AG04450 (cell line): ENCODE measurements at regions not wholly inside any gene's neighbourhood (a gene's known extent, or its start where the extent isn't known, plus 50 kb on each side); places are given as distances from the start of the nearest gene placed in this dataset.

Experiments used
- CTCF ChIA-PET: fragments of 300-600, 350-600 bp; formaldehyde crosslinking; extraction: SDS; loops from one replicate; lab custom pipeline; 2022; ENCODE audit warnings: antibody characterized with exemption, inconsistent platforms; lab: Charles Lee
- POLR2A ChIA-PET: fragments of 350-600 bp; formaldehyde crosslinking; extraction: SDS; loops from one replicate; lab custom pipeline; 2021; ENCODE audit warnings: antibody characterized with exemption, inconsistent platforms; lab: Yijun Ruan, JAX
- DNase-seq: peaks from one replicate; pipeline ENCODE4 v3.0.0-alpha.2; 2011; ENCODE audit warnings: low read depth, low spot score
- H3K27ac ChIP-seq: one replicate; pipeline ENCODE4 v1.5.1; 2012; ENCODE audit warnings: low read depth, low read length, control low read depth
- H3K27me3 ChIP-seq: one replicate; pipeline ENCODE4 v1.6.0; 2012; ENCODE audit warnings: low read length; ENCODE audit not compliant: control insufficient read depth, insufficient read depth
- H3K4me3 ChIP-seq: 2 replicates; pipeline ENCODE4 v1.5.1; 2011; ENCODE audit warnings: mild to moderate bottlenecking, low read depth, low read length, control low read depth
- H3K9me3 ChIP-seq: 2 replicates; pipeline ENCODE4 v1.5.1; 2012; ENCODE audit warnings: low read length; ENCODE audit not compliant: control insufficient read depth, insufficient read depth
- TF ChIP-seq, protein P1 (sequence below): IDR thresholded peaks from 2 replicates; pipeline ENCODE4 v1.5.1; 2011; ENCODE audit warnings: low read depth, low read length, control low read depth, inconsistent platforms

DNA sequence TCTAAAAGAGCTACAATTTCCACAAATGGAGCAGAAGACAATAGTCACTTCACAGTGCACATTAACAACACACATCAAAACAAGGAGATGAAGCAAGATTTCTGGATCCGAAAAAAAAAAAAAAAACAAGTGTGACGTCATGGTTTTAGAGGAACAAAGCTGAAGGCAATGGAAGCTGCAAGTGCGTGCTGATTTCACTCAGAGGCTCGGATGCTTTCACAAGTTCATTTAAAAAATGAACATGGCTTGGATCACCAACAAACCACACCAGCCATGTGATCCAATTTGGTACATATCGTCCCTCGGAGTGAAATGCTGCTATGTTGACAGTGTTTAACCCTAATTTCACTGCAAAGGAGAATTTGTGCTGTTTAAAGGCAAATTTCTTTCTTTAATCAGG lies 337.0 kb upstream of the PRKCQ start:
- ChIA-PET POLR2A (no interaction called here), CTCF (interaction anchor here (0.6 kb wide), 1 partner anchor 43 kb away, joined by 4 read pairs; no protein-coding TSS in a partner anchor)
- Histone ChIP-seq H3K27ac (no peak overlapping the region), H3K4me3 (no peak overlapping the region), H3K9me3 (no peaks in the 10 kb centered on the region), H3K27me3 (peaks cover 7% of the 10 kb centered on the region)
- no peak for DNase-seq
- TF ChIP-seq, protein P1, sequence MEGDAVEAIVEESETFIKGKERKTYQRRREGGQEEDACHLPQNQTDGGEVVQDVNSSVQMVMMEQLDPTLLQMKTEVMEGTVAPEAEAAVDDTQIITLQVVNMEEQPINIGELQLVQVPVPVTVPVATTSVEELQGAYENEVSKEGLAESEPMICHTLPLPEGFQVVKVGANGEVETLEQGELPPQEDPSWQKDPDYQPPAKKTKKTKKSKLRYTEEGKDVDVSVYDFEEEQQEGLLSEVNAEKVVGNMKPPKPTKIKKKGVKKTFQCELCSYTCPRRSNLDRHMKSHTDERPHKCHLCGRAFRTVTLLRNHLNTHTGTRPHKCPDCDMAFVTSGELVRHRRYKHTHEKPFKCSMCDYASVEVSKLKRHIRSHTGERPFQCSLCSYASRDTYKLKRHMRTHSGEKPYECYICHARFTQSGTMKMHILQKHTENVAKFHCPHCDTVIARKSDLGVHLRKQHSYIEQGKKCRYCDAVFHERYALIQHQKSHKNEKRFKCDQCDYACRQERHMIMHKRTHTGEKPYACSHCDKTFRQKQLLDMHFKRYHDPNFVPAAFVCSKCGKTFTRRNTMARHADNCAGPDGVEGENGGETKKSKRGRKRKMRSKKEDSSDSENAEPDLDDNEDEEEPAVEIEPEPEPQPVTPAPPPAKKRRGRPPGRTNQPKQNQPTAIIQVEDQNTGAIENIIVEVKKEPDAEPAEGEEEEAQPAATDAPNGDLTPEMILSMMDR = no peak

DNA sequence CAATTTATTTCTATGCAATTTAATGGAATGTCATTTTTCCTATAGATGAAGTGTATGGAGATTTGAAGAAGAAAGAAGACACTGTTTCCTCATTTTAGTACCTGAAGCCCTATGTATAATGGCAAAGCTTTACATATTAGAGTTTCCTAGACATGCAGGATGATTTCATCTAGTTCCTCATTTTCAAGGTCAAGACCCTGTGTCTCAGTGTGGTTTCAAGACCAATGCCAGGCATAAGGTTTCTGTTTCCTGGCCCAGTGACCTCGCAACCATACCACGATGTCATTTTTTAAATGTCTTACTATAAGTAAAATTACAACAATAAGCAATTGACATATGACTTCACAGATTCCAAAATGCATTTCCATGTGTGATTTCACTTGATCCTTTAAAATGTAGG lies 336.5 kb upstream of the PRKCQ start:
- no peak overlapping the region for H3K27ac ChIP-seq
- TF ChIP-seq, protein P1 = no peak
- ChIA-PET POLR2A (no interaction called here), CTCF (interaction anchor here (0.6 kb wide), 1 partner anchor 42 kb away, joined by 4 read pairs; no protein-coding TSS in a partner anchor)
- DNase-seq = no peak
- H3K9me3 ChIP-seq = no peaks in the 10 kb centered on the region
- H3K4me3 ChIP-seq = no peak overlapping the region
- H3K27me3 ChIP-seq = peaks cover 7% of the 10 kb centered on the region

DNA sequence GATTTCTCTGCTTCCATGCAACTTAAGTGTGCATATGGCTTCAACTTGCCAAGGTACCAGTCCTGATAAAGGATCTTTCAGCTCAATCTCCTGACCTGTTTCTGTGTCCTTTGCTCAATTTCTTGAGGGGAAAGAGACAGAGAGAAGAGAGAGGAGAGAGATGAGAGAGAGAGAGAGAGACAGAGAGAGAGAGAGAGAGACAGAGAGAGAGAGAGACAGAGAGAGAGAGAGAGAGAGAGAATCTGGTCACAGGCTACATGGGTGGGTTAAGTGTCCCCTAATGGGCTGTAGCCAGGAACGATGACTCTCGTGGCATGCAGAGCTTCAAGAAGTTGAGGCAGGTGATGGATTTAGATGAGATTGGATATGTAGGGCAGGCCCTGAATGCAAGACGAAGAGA lies 335.2 kb upstream of the PRKCQ start:
- ChIA-PET CTCF (no interaction called here), POLR2A (no interaction called here)
- DNase-seq = no peak
- H3K4me3 ChIP-seq = no peak overlapping the region
- peaks cover 7% of the 10 kb centered on the region for H3K27me3 ChIP-seq
- no peaks in the 10 kb centered on the region for H3K9me3 ChIP-seq
- no peak overlapping the region for H3K27ac ChIP-seq
- TF ChIP-seq, protein P1 = no peak

DNA sequence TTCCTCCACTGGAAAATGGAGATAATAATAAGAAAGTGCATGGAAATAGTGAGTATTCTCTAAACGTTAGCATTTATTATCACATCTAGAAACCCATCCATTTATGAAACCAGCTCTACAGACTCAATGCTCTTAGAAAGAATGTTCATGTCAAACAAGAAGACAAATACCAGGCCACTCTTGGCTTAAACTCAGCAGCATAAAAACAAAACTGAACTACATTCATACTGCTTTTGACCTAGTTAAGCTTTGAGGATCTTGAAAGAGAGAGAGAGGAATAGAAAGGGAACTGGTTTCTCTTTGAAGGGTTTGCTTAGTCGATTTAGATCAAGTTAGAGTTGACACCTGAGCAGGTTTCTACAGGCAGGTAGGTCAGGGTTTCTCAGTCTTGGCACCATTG lies 332.9 kb upstream of the PRKCQ start:
- ChIA-PET CTCF (interaction anchor here (1.2 kb wide), 1 partner anchor 498 kb away, joined by 4 read pairs; the partner anchor contains the start of gene SFMBT2), POLR2A (no interaction called here)
- H3K27ac ChIP-seq = no peak overlapping the region

DNA sequence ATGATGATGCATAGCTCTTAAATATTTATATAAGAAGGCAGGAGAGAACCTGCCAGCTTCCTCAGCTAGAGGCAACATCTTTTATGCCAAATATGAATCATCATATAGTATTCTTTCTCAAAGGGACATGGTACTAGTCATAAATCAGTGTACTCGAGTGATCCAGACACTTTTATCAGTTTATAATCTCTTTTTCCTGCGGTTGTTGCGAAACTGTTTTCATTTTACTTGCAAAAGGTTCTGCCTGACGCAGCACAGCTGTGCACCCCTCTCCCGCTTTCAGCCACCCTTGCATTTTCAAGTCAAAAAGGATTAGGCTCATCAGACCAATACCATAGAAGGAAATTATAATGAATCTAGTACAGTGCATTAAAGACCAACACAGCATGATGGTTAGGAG lies 332.3 kb upstream of the PRKCQ start:
- peaks cover 7% of the 10 kb centered on the region for H3K27me3 ChIP-seq
- POLR2A ChIA-PET = no interaction called here
- no peak overlapping the region for H3K27ac ChIP-seq
- TF ChIP-seq, protein P1 = no peak
- H3K4me3 ChIP-seq = no peak overlapping the region
- CTCF ChIA-PET = interaction anchor here (1.4 kb wide), 1 partner anchor 8 kb away, joined by 5 read pairs; no protein-coding TSS in a partner anchor
- DNase-seq = no peak
- H3K9me3 ChIP-seq = no peaks in the 10 kb centered on the region

More for the DNA sequence above, 332.9 kb upstream of the PRKCQ start:
- H3K4me3 ChIP-seq = no peak overlapping the region
- H3K27me3 ChIP-seq = peaks cover 7% of the 10 kb centered on the region
- DNase-seq = no peak
- no peaks in the 10 kb centered on the region for H3K9me3 ChIP-seq
- TF ChIP-seq, protein P1 = no peak
